ENCODE measurements at regions not wholly inside any gene's neighbourhood (a gene's known extent, or its start where the extent isn't known, plus 50 kb on each side); places are given as distances from the start of the nearest gene placed in this dataset.

DNA sequence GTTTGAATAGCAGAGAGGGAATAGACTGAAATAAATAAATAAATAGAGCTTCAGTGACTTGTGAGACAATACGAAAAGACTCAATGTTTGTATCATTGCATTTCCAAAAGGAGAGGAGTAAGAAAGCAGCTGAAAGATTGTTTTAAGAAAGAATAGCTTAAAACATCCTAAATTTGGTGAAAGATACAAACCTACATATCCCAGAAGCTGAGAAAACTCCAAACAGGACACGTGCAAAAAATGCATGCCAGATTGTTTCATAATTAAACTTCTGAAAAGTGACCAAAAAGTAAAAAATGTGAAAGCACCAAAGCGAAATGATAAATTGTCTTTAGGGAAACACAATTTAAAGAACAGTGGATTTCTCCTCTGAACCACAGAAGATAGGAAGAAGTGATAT is 711.0 kb downstream of the AACS start:
- TF ChIP-seq, protein P1, sequence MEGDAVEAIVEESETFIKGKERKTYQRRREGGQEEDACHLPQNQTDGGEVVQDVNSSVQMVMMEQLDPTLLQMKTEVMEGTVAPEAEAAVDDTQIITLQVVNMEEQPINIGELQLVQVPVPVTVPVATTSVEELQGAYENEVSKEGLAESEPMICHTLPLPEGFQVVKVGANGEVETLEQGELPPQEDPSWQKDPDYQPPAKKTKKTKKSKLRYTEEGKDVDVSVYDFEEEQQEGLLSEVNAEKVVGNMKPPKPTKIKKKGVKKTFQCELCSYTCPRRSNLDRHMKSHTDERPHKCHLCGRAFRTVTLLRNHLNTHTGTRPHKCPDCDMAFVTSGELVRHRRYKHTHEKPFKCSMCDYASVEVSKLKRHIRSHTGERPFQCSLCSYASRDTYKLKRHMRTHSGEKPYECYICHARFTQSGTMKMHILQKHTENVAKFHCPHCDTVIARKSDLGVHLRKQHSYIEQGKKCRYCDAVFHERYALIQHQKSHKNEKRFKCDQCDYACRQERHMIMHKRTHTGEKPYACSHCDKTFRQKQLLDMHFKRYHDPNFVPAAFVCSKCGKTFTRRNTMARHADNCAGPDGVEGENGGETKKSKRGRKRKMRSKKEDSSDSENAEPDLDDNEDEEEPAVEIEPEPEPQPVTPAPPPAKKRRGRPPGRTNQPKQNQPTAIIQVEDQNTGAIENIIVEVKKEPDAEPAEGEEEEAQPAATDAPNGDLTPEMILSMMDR (conservative IDR thresholded peaks at IDR 0.05), result no peak
- TF ChIP-seq ZFX (IDR thresholded peaks at IDR 0.05), result no peak
